NCI-H2107 treated with DMSO at 0.1 percent for 48 hours (cell line): ENCODE measurements at regions not wholly inside any gene's neighbourhood (a gene's known extent, or its start where the extent isn't known, plus 50 kb on each side); places are given as distances from the start of the nearest gene placed in this dataset.
"Not testable (repeated sequence)": the region's sequence is repeated elsewhere in the genome, so short reads cannot be mapped to it uniquely, and the experiment has no call there.

Experiments used
- DNase-seq: peaks from one replicate; lab custom pipeline; 2025; ENCODE audit not compliant: unreplicated experiment; lab: John Stamatoyannopoulos, UW

GRCh38 chr4:133597251-133597650 is 448.2 kb downstream of the PCDH10 start:
- no peak for DNase-seq

GRCh38 chr4:133596459-133596858 is 447.4 kb downstream of the PCDH10 start:
- no peak for DNase-seq

- no peak for DNase-seq
Observed at GRCh38 chr4:133594390-133595207, 445.5 kb downstream of the PCDH10 start.

- DNase-seq = no peak
Observed at GRCh38 chr4:133593764-133594163, 444.7 kb downstream of the PCDH10 start.

GRCh38 chr4:133592591-133592990 is 443.5 kb downstream of the PCDH10 start:
- no peak for DNase-seq

GRCh38 chr4:133592106-133592505 is 443.0 kb downstream of the PCDH10 start:
- no peak for DNase-seq

- DNase-seq = no peak
Observed at GRCh38 chr4:133588306-133588705, 439.2 kb downstream of the PCDH10 start.

- DNase-seq = no peak
Observed at GRCh38 chr4:133585323-133585722, 436.2 kb downstream of the PCDH10 start.

GRCh38 chr4:133584714-133585113 is 435.6 kb downstream of the PCDH10 start:
- no peak for DNase-seq

- DNase-seq = no peak
Observed at GRCh38 chr4:133581996-133582619, 433.0 kb downstream of the PCDH10 start.

- DNase-seq = no peak
Observed at GRCh38 chr4:133574248-133574647, 425.2 kb downstream of the PCDH10 start.

GRCh38 chr4:133565379-133565778 is 416.3 kb downstream of the PCDH10 start:
- peak; percentile 86 for DNase-seq

GRCh38 chr4:133559987-133560386 is 410.9 kb downstream of the PCDH10 start:
- DNase-seq = no peak

- no peak for DNase-seq
Observed at GRCh38 chr4:133555671-133556070, 406.6 kb downstream of the PCDH10 start.

GRCh38 chr4:133550436-133550835 is 401.3 kb downstream of the PCDH10 start:
- DNase-seq = no peak

- no peak for DNase-seq
Observed at GRCh38 chr4:133544097-133544496, 395.0 kb downstream of the PCDH10 start.

GRCh38 chr4:133537780-133538281 is 388.7 kb downstream of the PCDH10 start:
- no peak for DNase-seq

- not testable (repeated sequence) for DNase-seq
Observed at GRCh38 chr4:133534224-133534623, 385.1 kb downstream of the PCDH10 start.

- no peak for DNase-seq
Observed at GRCh38 chr4:133524369-133524768, 375.3 kb downstream of the PCDH10 start.

- DNase-seq = no peak
Observed at GRCh38 chr4:133513901-133514300, 364.8 kb downstream of the PCDH10 start.

- no peak for DNase-seq
Observed at GRCh38 chr4:133498149-133498548, 349.1 kb downstream of the PCDH10 start.

- DNase-seq = no peak
Observed at GRCh38 chr4:133493776-133494175, 344.7 kb downstream of the PCDH10 start.
